ENCODE measurements at regions not wholly inside any gene's neighbourhood (a gene's known extent, or its start where the extent isn't known, plus 50 kb on each side); places are given as distances from the start of the nearest gene placed in this dataset.

DNA sequence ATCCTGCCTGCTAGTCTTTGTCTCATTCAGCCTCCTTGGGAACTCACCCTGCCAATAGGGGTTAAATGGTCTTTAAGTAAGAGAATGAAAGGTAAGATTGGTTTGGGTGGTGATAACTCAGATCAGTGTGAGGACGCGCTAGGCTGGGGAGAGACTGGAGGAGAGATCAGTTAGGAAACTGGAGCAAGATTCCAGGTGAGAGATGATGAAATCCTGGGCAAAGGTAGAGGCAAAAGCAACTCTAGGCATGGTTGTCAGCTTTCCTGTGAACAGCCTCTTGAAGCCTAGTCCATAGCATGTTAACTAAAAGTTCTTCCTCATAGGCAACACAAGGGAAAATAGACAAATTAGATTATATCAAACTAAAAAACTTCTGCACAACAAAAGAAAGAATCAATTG, 145.2 kb upstream of the ANKRD28 start:
- no peak for DNase-seq (ENCODE audit: extremely low read depth, low read depth)

DNA sequence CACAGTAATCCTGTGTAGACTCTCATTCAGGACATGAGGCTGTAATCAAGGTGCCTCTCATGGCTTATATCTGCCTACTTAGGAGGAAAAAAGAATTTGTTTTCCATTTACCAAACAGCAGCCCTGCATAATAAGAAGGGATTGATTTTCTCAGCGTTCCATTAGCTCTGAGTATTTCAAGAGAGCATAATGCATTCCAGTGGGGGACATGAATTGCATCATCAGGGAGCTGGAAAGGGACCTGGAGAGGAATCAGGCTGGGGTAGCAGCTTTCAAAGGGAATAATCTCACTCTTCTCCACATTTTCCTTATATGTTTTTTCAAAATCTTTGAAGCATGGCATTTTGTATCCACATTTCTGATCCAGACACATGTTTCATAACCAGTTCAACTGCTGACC, 150.6 kb upstream of the ANKRD28 start:
- DNase-seq (ENCODE audit: extremely low read depth, low read depth) = no peak

- no peak for DNase-seq (ENCODE audit: extremely low read depth, low read depth)
These were observed 154.9 kb upstream of the ANKRD28 start for GRCh38 chr3:15952543-15953175.

- no peak for DNase-seq (ENCODE audit: extremely low read depth, low read depth)
These were observed 156.1 kb upstream of the ANKRD28 start for GRCh38 chr3:15953841-15954240.

GRCh38 chr3:15955968-15956367, 158.2 kb upstream of the ANKRD28 start:
- no peak for DNase-seq (ENCODE audit: extremely low read depth, low read depth)

DNA sequence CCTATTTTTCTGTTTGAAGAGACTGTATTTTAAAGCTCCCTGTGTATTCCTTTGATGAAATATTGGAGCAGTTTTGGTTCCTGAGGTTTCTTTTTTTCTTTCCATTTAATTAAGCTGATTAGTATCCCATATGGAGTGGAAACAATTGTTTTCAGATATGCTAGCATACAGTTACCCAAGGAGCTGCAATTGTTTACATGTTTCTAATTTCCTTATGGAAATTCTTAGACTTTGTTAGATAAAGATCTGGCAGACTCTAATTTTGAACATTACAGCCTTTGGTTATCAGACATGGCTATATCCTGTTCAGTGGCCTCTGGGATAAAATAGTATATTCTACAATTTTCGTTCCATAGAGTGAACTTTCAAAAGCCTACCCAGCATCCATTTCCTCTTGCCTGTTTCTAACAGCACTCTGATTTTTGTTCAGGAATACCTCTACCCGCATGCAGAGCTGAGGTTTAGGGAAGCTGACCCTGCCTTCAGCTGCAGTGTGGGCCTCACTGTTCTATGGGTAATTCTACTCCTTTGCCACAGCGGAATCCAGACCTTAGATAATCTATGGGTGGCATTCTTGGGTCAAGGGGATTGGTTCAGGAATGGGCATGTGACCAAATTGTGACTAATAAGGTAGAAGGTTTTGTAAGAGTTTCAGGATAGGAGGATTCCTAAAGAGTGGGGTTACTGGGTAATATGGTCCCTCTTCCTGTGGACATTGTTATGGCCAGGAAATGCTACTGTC, 161.1 kb upstream of the ANKRD28 start:
- DNase-seq (ENCODE audit: extremely low read depth, low read depth) = no peak

GRCh38 chr3:15959434-15959811, 161.6 kb upstream of the ANKRD28 start:
- DNase-seq (ENCODE audit: extremely low read depth, low read depth) = no peak

- DNase-seq (ENCODE audit: extremely low read depth, low read depth) = no peak
These were observed 167.0 kb upstream of the ANKRD28 start for GRCh38 chr3:15964605-15965442.

DNA sequence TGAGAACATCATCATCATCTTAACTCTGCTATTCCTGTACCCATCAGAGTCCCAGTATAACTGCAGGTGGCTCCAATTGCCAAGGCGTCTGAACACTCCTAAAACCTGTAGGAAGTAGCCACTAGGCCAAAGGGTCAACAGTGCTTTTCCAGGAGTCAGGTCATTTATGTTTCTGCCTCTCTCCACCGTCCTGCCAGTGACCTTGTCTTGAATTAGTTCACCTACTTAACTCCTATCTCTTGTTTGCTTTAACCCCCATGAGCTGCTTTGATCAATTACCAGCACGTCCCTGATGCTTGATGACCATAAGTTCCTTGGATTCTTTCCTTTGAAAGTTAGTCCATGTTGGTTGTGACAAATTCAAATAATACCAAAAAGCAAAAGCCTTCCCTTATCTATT, 169.8 kb upstream of the ANKRD28 start:
- DNase-seq (ENCODE audit: extremely low read depth, low read depth) = no peak

DNA sequence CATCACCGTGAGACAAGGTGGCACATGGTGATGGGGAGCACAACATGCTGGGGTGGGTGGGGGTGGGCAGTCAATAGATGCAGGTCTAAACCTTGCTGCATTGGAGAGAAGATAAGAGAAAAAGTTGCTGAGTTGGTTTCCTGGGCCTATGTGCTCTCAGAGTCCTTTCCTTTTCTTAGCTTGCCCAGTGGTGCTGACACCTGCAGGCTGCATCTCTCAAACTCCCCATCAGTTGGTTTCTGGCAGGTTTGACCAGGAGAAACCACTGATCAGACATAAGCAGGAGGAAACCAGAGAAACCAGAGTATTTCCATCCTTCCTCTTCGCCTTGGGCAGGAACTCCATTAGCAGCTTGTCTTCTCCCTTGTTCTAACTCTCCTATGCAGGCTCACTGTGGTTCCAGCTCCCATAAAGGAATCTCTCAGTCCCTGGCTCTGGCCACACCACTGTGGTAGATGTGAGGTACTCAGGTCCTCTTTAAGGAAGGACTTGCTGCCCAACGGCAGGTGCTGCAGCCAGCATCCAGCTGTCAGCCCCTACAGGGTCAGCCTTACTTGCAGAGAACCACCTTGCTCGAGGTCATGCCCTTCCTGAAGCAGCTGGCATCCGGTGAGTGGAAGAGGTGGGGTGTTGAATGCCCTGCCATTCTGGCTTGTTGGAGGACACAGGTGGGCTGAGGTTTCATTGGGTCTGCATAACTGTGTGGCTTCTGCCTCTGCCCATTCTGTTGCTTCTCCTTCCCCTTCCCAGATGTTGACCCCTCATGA, 172.3 kb upstream of the ANKRD28 start:
- DNase-seq (ENCODE audit: extremely low read depth, low read depth) = no peak

DNA sequence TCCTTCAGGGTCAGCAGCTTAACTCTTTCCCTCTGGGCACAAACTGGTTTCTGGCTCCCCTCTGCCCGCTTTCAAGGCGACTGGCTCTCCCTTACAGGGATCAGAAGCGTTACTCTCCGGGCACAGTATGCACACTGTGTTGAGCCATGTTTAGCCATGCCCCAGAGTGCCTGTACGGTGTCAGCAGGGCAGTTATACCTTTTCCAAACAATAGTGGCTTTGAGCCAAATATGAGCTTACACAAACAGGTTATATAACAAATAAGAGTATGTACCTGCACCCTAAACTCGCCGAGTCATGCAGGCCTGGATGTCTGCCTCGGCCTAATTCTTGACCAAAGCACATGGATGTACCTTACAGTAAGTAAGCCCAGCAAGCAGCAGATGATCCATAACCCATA, 175.6 kb upstream of the ANKRD28 start:
- no peak for DNase-seq (ENCODE audit: extremely low read depth, low read depth)

DNA sequence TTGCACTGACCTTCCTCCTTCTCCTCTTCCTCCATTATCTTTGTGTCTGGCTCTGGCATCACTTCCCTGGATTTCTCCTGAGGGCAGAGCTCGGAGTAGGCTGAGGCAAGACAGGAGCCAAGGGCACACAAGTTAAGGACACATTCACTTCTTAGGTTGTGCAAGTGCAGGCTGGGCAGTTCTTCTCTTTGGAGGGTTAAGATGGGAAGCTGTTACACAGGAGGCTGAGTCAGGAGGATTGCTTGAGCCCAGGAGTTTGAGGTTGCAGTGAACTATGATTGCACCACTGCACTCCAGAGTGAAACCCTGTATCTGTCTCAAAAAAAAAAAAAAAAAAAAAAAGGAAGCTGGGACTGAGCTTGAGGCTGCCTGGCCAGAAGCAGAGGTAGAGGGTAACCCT, 176.2 kb upstream of the ANKRD28 start:
- no peak for DNase-seq (ENCODE audit: extremely low read depth, low read depth)

DNA sequence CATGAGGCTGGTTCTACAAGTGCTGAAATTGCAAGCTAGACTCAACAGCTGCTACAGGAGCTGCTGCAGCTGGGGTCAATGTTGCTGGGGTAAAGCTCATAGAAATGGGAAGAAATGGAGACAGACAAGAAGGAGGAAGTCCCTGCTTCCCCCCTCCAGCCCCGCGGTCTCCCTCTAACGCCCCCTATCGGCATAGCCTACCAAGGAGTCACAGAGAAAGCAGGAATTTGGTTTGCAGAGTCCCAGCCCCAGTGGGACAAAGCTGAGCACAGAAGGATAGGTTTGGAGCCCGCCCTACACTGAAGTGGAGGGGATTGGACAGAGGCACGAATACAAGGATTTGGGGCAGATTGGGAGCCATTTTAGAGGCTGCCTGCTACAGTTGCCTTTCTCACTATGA, 176.9 kb upstream of the ANKRD28 start:
- no peak for DNase-seq (ENCODE audit: extremely low read depth, low read depth)

GRCh38 chr3:15976524-15976923, 178.7 kb upstream of the ANKRD28 start:
- DNase-seq (ENCODE audit: extremely low read depth, low read depth) = no peak

- DNase-seq (ENCODE audit: extremely low read depth, low read depth) = no peak
These were observed 179.3 kb upstream of the ANKRD28 start for GRCh38 chr3:15977090-15977489.

- DNase-seq (ENCODE audit: extremely low read depth, low read depth) = no peak
These were observed 179.9 kb upstream of the ANKRD28 start for GRCh38 chr3:15977598-15978232.

DNA sequence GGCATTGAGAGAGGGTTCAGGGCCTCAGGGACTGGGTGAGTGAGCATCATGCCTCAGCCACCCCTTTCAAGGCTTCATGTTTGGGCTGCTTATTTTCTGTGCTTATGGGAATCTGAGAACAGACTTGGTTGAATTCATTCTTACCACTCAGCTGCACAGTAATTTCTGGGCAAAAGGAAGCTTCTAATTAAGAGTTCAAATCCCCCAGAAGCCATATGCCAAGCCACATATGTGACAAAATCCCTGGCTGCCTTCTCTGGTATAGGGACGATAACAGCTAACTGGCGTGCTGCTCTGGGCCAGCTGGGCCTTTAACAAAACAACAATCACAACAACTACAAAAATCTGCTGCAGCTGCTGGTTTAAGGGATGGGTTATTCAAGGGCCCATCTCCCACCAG, 181.0 kb upstream of the ANKRD28 start:
- no peak for DNase-seq (ENCODE audit: extremely low read depth, low read depth)

- no peak for DNase-seq (ENCODE audit: extremely low read depth, low read depth)
These were observed 181.7 kb upstream of the ANKRD28 start for GRCh38 chr3:15979495-15979894.

DNA sequence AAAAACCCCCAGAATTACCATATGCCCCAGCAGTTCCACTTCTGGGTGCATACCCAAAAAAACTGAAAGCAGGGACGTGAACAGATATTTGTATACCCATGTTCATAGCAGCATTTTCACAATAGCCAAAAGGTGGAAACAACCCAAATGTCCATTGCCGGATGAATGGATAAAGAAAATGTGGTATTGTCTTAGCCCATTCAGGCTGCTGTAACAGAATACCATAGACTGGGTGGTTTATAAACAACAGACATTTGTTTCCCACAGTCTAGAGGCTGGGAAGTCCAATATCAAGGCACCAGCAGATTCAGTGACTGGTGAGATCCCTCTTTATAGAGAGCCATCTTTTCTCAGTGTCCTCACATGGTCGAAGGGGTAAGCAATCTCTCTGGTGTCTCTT, 182.1 kb upstream of the ANKRD28 start:
- no peak for DNase-seq (ENCODE audit: extremely low read depth, low read depth)

- DNase-seq (ENCODE audit: extremely low read depth, low read depth) = no peak
These were observed 184.5 kb upstream of the ANKRD28 start for GRCh38 chr3:15982243-15982642.
